ENCODE measurements at regions not wholly inside any gene's neighbourhood (a gene's known extent, or its start where the extent isn't known, plus 50 kb on each side); places are given as distances from the start of the nearest gene placed in this dataset.

DNA sequence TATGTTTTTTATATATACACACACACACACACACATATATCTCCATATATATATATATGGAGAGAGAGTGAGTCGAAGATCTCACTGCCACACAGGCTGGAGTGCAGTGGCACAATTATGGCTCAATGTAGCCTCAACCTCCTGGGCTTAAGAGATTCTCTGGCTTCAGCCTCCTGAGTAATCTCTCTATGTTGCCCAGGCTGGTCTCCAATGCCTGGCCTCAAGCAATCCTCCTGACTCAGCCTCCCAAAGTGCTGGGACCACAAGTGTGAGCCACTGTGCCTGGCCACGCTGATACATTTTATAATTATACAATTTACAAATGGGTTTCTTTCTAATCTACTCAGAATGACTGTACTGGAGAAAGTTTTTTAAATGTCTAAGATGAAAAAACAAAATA lies 664.2 kb downstream of the PTPRC start:
- no peak for ATAC-seq
- WGBS, 2 donors: 94 to 100% methylated on average over 2 of the region's 2 CpGs
- Histone ChIP-seq H3K27me3 (no peaks in the 10 kb centered on the region), H3K4me3 (no peak overlapping the region), H3K36me3 (no peaks in the 10 kb centered on the region), H3K27ac (no peak overlapping the region), H3K9me3 (no peaks in the 10 kb centered on the region), H3K4me1 (no peaks in the 10 kb centered on the region)
- no peak for DNase-seq
- TF ChIP-seq, protein P1, sequence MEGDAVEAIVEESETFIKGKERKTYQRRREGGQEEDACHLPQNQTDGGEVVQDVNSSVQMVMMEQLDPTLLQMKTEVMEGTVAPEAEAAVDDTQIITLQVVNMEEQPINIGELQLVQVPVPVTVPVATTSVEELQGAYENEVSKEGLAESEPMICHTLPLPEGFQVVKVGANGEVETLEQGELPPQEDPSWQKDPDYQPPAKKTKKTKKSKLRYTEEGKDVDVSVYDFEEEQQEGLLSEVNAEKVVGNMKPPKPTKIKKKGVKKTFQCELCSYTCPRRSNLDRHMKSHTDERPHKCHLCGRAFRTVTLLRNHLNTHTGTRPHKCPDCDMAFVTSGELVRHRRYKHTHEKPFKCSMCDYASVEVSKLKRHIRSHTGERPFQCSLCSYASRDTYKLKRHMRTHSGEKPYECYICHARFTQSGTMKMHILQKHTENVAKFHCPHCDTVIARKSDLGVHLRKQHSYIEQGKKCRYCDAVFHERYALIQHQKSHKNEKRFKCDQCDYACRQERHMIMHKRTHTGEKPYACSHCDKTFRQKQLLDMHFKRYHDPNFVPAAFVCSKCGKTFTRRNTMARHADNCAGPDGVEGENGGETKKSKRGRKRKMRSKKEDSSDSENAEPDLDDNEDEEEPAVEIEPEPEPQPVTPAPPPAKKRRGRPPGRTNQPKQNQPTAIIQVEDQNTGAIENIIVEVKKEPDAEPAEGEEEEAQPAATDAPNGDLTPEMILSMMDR (IDR thresholded peaks at IDR 0.05): no peak
- intact Hi-C loops (cut with DNase I): no loop called here
- no peak for FAIRE-seq

DNA sequence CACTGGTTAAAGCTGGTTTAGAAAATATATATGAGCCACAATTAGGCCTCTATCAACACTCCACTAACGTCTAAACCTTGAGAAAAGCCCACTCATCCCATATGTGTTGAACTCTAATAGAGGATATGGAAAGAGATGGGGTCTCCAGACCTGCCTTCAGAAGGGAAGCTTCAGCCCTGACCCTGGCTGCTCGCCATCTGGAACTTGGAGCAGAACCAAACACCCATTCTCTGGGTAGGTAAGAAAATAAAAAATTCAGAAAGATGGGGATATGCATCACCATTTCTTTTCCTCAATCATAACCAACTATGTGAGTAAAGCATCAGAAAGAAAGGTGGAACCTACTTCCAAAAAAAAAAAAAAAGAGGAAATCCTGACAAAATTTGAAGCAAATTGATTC lies 666.2 kb downstream of the PTPRC start:
- Histone ChIP-seq H3K27ac (no peak overlapping the region), H3K27me3 (no peaks in the 10 kb centered on the region), H3K9me3 (no peaks in the 10 kb centered on the region), H3K36me3 (no peaks in the 10 kb centered on the region), H3K4me1 (no peaks in the 10 kb centered on the region), H3K4me3 (no peak overlapping the region)
- no peak for FAIRE-seq
- DNase-seq: no peak
- ATAC-seq: no peak
- TF ChIP-seq, protein P1 (IDR thresholded peaks at IDR 0.05): no peak
- 57 to 71% methylated on average over 2 of the region's 2 CpGs for WGBS, 2 donors
- intact Hi-C loops (cut with DNase I): no loop called here

DNA sequence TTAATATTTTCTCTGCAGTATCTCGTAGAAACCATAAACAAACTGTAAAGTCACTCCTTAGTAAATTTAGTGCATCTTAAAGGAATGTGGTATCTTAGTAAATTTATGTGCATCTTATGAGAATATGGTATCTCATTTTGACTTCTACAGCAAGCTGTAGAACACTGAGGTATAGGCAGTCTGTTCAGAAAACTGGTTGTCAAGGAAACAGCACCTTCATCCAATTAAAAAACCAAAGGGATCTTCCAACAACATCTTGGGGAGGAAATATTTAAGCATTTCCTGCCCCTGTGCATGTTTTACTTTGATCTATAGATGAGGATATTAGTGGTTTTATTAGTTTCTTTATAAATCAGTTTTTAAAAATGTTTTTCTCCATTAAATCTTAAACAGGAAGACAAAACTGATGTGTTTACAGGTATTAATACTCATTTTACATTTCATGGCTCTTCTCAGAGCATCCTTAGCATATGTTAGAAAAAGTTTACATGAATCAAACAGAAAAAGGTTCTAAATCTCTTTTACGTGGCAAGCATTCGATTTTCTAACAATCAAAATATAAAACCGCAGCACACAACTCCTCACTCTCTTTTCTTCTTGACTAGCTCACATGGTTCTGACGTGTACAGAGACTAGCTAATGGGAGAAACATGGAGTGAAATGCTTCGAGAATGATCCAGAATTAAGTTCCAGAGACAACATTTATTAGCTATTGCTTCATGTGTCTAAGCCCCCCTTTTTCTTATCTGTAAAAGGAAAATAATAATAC lies 668.8 kb downstream of the PTPRC start:
- Histone ChIP-seq H3K27ac (no peak overlapping the region), H3K9me3 (no peaks in the 10 kb centered on the region)
- ATAC-seq: no peak

DNA sequence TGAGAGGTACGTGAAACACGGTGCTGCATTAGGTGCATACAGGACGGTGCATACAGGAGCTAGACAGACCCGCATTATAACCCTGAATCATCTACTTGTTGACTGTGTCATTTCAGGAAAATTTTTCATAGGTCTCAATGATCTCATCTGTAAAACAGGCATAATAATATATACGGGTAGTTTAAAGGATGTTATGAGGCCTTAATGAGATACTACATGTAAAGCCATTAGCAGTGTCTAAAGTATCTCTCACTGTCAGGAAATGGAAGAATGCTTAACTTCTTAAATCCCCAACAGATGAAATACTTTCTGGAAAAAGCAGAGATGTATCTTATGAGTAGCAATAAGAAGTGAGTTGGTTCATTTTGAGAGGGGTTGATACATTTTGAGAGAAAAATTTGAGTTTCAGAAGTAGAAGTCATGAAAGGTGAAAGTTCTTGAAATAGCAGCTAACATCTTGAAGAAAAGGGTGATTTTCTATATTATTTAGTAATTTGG lies 669.6 kb downstream of the PTPRC start:
- Histone ChIP-seq H3K9me3 (no peaks in the 10 kb centered on the region), H3K27me3 (no peaks in the 10 kb centered on the region), H3K4me3 (no peak overlapping the region), H3K4me1 (no peaks in the 10 kb centered on the region), H3K36me3 (no peaks in the 10 kb centered on the region), H3K27ac (no peak overlapping the region)
- ATAC-seq: no peak
- intact Hi-C loops (cut with DNase I): no loop called here
- WGBS, 2 donors: 90 to 95% methylated on average over 5 of the region's 5 CpGs
- no peak for DNase-seq
- TF ChIP-seq, protein P1 (IDR thresholded peaks at IDR 0.05): no peak
- FAIRE-seq: no peak

More for the DNA sequence above, 668.8 kb downstream of the PTPRC start:
- DNase-seq (no peak), FAIRE-seq (no peak)
- Histone ChIP-seq H3K27me3 (no peaks in the 10 kb centered on the region), H3K4me1 (no peaks in the 10 kb centered on the region), H3K36me3 (no peaks in the 10 kb centered on the region), H3K4me3 (no peak overlapping the region)
- WGBS, 2 donors: 74 to 85% methylated on average over 6 of the region's 6 CpGs
- intact Hi-C loops (cut with DNase I): no loop called here
- TF ChIP-seq, protein P1 (IDR thresholded peaks at IDR 0.05): no peak

DNA sequence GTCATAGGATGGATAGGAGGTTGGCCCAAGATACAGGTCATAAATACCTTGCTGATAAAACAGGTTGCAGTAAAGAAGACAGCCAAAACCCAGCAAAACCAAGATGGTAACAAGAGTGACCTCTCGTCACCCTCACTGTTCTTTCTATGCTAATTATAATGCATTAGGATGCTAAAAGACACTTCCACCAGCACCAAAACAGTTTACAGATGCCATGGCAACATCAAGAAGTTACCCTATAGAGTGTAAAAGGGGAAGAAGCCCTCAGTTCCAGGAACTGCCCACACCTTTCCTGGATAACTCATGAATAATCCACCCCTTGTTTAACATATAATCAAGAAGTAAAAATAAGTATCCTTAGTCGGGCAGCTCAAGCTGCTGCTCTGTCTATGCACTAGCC lies 671.9 kb downstream of the PTPRC start:
- DNase-seq (no peak), ATAC-seq (no peak), FAIRE-seq (no peak)
- H3K9me3 ChIP-seq: no peaks in the 10 kb centered on the region
- no peaks in the 10 kb centered on the region for H3K36me3 ChIP-seq
- H3K4me3 ChIP-seq: no peak overlapping the region
- WGBS, 2 donors: 75 to 85% methylated on average over 2 of the region's 2 CpGs
- intact Hi-C loops (cut with DNase I): no loop called here
- TF ChIP-seq, protein P1 (IDR thresholded peaks at IDR 0.05): no peak
- H3K27ac ChIP-seq: no peak overlapping the region
- H3K27me3 ChIP-seq: no peaks in the 10 kb centered on the region
- no peaks in the 10 kb centered on the region for H3K4me1 ChIP-seq
